Transverse colon (tissue), 4 donors: ENCODE measurements at regions not wholly inside any gene's neighbourhood (a gene's known extent, or its start where the extent isn't known, plus 50 kb on each side); places are given as distances from the start of the nearest gene placed in this dataset.

ENCODE experiments used
- DNase-seq: peaks from one replicate; pipeline ENCODE4 v3.0.0-alpha.2; 2019
- H3K27ac ChIP-seq, 4 donors: fragments of 200-600 bp; sonication (generic); 2 replicates each; pipeline ENCODE4 v1.5.1; 2016 to 2018; ENCODE audit warnings: inconsistent platforms in 4 of 4
- H3K27me3 ChIP-seq: fragments of 200-600 bp; sonication (generic); 2 replicates; pipeline ENCODE4 v1.5.1; 2017; ENCODE audit warnings: inconsistent platforms
- H3K36me3 ChIP-seq, 4 donors: fragments of 200-600 bp; sonication (generic); 2 replicates each; pipeline ENCODE4 v1.5.1; 2017 to 2019; ENCODE audit warnings: inconsistent platforms in 4 of 4
- H3K4me1 ChIP-seq, 4 donors: fragments of 200-600 bp; sonication (generic); 2 replicates each; pipeline ENCODE4 v1.5.1; 2017 to 2020; ENCODE audit warnings: inconsistent platforms in 4 of 4
- H3K4me3 ChIP-seq, 4 donors: fragments of 200-600 bp; sonication (generic); 1 replicate in 1 of 4; 2 replicates in 3 of 4; pipeline versions ENCODE4 v1.5.1 to v1.6.1; 2017 to 2019; ENCODE audit warnings: inconsistent platforms in 4 of 4
- H3K9me3 ChIP-seq, 2 donors: fragments of 200-600 bp; sonication (generic); 2 replicates each; pipeline ENCODE4 v1.5.1; 2017 to 2019; ENCODE audit warnings: inconsistent platforms in 2 of 2
- EP300 ChIP-seq: sonication (generic); formaldehyde crosslinking; IDR thresholded peaks from one replicate; pipeline ENCODE4 v1.6.1; 2017; ENCODE audit warnings: antibody characterized with exemption, low read depth
- POLR2A ChIP-seq: fragments of 450-650 bp; IDR thresholded peaks from one replicate; pipeline ENCODE4 v1.6.1; 2016; ENCODE audit warnings: antibody characterized with exemption, mild to moderate bottlenecking, moderate library complexity
- POLR2AphosphoS5 ChIP-seq, 3 donors: sonication (generic); formaldehyde crosslinking; IDR thresholded peaks; one replicate each; pipeline ENCODE4 v1.6.1; 2016; ENCODE audit warnings: antibody characterized with exemption in 3 of 3
- WGBS, 2 donors: methylation state at CpG; one replicate each; pipeline ENCODE4 v1.1.5; 2018; ENCODE audit warnings: low coverage in 1 of 2; 5-methylcytosine and 5-hydroxymethylcytosine counted together
- in situ Hi-C, 4 donors: fragments of 200-750 bp; cut with MboI; loops; one replicate each; pipeline versions ENCODE4 v1.15.0 to v1.15.1; 2017; ENCODE audit warnings: low sequenced_read_pairs in 3 of 4, low pct_ligation_motif_present in 1 of 4, low pct_unique_long_range_greater_than_20kb in 1 of 4
- intact Hi-C: fragments of 100-400 bp; cut with DNase I; formaldehyde crosslinking; loops from one replicate; pipeline ENCODE4 v1.15.1; 2023; ENCODE audit warnings: low total_unique reads
- TF ChIP-seq, protein P1 (sequence below), 5 experiments: fragments of 200-600 bp in 3 of 5; fragments of 450-650 bp in 2 of 5; sonication (generic) in 3 of 5; IDR thresholded peaks; 1 replicate in 2 of 5; 2 replicates in 3 of 5; pipeline ENCODE4 v1.5.1; 2016 to 2017; ENCODE audit warnings: antibody characterized with exemption in 5 of 5, inconsistent platforms in 3 of 5, mild to moderate bottlenecking in 2 of 5, moderate library complexity in 1 of 5

DNA sequence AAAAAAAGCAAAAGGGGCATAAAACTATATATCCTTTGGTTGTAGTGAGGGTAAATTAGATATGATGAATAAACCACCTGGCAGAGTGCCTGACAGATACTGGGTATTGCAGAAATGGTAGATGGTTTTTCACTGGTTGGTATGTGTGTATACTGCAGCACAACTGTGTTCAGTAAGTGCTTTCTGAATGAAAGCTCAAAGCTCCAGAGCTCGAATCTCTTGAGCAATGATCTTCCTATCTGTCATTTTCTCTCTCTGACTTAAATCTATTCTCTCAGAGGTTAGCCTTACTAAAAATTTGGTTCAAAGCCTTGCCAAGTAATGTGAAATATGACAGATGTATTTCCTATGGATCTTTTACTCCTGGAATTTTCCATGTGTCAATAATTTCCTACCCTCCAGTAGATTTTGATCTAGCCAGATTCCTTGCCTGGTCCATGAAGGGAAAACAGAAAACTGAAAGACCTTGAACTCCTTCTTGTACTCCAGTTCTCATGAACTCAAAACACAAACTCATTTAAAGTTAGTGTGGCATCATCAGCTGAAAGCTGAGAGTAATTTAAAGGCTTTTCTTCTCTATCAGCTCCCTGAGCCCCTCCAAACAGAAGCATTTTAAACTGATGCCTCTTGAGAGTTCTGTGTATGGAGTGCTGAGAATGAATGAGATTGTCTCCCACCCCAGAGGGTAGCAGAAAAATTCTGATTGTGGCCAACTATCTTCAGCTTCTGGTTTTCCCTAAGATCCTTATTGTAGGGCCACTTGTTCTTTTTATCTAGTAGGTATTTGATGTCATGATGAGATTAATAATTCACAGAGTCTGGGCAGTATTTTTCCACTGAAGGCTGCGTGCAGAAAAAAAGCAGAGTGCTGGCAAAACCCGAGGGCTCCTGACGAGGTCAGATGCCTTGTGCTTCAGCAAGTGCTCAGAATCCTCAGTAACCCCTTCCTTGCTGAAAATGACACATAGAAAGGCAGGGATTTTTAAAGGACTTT, 363.4 kb upstream of the BOD1L1 start:
- DNase-seq: no peak

DNA sequence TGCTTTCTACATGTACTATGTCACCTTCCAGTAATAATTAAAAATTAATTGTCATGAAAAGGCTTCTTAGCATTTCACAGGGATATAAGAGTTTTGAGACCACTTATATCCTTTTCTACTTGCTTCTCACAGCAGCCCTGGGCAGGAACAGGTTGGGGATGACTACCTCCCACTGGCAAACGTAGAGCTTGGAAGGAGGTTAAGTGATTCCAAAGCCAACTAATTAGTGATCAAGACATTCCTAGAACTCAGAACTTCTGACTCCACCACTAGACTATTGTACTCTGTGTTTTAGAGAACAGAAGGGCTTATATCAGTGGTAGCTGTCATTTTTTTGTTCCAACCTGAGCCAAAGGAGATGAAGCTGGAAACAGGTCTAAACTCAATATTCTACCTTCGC, 364.5 kb upstream of the BOD1L1 start:
- Histone ChIP-seq H3K4me3 (no peak overlapping the region), H3K36me3 (no peaks in the 10 kb centered on the region), H3K27me3 (no peaks in the 10 kb centered on the region), H3K9me3 (no peaks in the 10 kb centered on the region), H3K27ac (no peak overlapping the region), H3K4me1 (peaks cover 0 to 4% (median 0%) of the 10 kb centered on the region in 4 donors)
- 64 to 77% methylated on average over 2 of the region's 2 CpGs for WGBS, 2 donors
- TF ChIP-seq, protein P1, sequence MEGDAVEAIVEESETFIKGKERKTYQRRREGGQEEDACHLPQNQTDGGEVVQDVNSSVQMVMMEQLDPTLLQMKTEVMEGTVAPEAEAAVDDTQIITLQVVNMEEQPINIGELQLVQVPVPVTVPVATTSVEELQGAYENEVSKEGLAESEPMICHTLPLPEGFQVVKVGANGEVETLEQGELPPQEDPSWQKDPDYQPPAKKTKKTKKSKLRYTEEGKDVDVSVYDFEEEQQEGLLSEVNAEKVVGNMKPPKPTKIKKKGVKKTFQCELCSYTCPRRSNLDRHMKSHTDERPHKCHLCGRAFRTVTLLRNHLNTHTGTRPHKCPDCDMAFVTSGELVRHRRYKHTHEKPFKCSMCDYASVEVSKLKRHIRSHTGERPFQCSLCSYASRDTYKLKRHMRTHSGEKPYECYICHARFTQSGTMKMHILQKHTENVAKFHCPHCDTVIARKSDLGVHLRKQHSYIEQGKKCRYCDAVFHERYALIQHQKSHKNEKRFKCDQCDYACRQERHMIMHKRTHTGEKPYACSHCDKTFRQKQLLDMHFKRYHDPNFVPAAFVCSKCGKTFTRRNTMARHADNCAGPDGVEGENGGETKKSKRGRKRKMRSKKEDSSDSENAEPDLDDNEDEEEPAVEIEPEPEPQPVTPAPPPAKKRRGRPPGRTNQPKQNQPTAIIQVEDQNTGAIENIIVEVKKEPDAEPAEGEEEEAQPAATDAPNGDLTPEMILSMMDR (IDR thresholded peaks at IDR 0.05): no peak
- TF ChIP-seq POLR2AphosphoS5 (IDR thresholded peaks at IDR 0.05) (no peak), POLR2A (no peak), EP300 (no peak)
- DNase-seq: no peak
- in situ Hi-C loops (no loop called here), intact Hi-C loops (no loop called here)

More for the DNA sequence above, 363.4 kb upstream of the BOD1L1 start:
- TF ChIP-seq, protein P1 (IDR thresholded peaks at IDR 0.05): no peak
- TF ChIP-seq POLR2A (no peak), POLR2AphosphoS5 (IDR thresholded peaks at IDR 0.05) (no peak), EP300 (no peak)
- no peak overlapping the region for H3K4me3 ChIP-seq
- peaks cover 0 to 4% (median 0%) of the 10 kb centered on the region in 4 donors for H3K4me1 ChIP-seq
- no peak overlapping the region for H3K27ac ChIP-seq
- intact Hi-C loops: no loop called here
- no peaks in the 10 kb centered on the region for H3K9me3 ChIP-seq
- H3K27me3 ChIP-seq: no peaks in the 10 kb centered on the region
- WGBS, 2 donors: 21 to 24% methylated on average over 4 of the region's 4 CpGs
- no peaks in the 10 kb centered on the region for H3K36me3 ChIP-seq
- in situ Hi-C loops: no loop called here

DNA sequence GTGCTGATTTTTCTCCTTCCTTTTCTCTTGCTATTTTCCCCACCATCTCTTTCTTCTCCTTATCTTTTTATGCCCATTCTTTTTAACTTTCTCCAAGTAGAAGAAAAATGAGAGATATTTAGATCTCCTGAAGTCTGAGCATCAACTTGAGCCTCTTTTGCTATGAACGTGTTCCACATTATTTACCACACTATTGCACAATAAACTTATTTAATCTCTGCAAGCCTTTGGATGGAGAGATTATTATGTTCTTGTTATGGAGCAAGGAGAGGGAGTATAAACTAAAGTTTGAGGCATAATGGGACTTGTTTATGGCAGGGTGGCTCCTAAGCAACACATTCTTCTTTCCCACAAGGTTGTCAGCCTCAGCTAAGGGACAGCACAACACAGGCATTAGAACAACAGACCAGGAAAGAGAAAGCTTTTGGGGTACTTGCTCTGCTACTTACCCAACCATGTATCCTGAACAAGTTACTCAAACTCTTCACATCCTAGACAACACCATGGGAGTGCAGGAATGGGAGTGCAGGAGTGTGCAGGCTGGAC, 365.5 kb upstream of the BOD1L1 start:
- in situ Hi-C loops: no loop called here
- H3K36me3 ChIP-seq: no peaks in the 10 kb centered on the region
- no peak for DNase-seq
- H3K27me3 ChIP-seq: no peaks in the 10 kb centered on the region
- intact Hi-C loops: no loop called here
- H3K9me3 ChIP-seq: no peaks in the 10 kb centered on the region
- 27 to 29% methylated on average over 1 of the region's 1 CpG for WGBS, 2 donors
- TF ChIP-seq EP300: no peak
- TF ChIP-seq, protein P1 (IDR thresholded peaks at IDR 0.05): no peak
- no peak for TF ChIP-seq POLR2AphosphoS5 (IDR thresholded peaks at IDR 0.05)
- no peak for TF ChIP-seq POLR2A
- H3K4me3 ChIP-seq: no peak overlapping the region
- peaks cover 0 to 4% (median 0%) of the 10 kb centered on the region in 4 donors for H3K4me1 ChIP-seq
- H3K27ac ChIP-seq: no peak overlapping the region

DNA sequence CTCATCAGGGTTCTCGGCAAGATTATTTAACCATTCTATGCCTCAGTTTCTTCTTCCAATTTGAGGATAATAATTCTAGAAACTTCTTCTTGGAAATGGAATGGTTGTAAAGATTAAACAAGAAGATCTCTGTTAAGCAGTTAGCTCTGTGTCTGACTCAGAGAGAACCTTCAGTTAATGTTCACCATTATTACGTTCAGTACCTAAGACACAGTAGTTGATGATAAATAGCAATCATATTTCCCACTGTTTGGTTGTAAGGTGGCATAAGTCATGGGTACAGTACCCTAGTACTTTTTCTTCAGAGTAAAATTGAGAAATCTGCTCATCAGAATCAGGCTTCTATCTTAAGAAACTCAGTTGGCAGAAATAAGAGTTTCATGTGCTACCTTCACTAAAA, 366.5 kb upstream of the BOD1L1 start:
- no peak overlapping the region for H3K27ac ChIP-seq
- H3K4me3 ChIP-seq: no peak overlapping the region
- TF ChIP-seq, protein P1 (IDR thresholded peaks at IDR 0.05): no peak
- H3K27me3 ChIP-seq: no peaks in the 10 kb centered on the region
- no peaks in the 10 kb centered on the region for H3K36me3 ChIP-seq
- 83 to 95% methylated on average over 2 of the region's 2 CpGs for WGBS, 2 donors
- peaks cover 0 to 4% (median 0%) of the 10 kb centered on the region in 4 donors for H3K4me1 ChIP-seq
- no peaks in the 10 kb centered on the region for H3K9me3 ChIP-seq
- intact Hi-C loops (no loop called here), in situ Hi-C loops (no loop called here)
- DNase-seq: no peak
